ENCODE measurements at regions not wholly inside any gene's neighbourhood (a gene's known extent, or its start where the extent isn't known, plus 50 kb on each side); places are given as distances from the start of the nearest gene placed in this dataset.

DNA sequence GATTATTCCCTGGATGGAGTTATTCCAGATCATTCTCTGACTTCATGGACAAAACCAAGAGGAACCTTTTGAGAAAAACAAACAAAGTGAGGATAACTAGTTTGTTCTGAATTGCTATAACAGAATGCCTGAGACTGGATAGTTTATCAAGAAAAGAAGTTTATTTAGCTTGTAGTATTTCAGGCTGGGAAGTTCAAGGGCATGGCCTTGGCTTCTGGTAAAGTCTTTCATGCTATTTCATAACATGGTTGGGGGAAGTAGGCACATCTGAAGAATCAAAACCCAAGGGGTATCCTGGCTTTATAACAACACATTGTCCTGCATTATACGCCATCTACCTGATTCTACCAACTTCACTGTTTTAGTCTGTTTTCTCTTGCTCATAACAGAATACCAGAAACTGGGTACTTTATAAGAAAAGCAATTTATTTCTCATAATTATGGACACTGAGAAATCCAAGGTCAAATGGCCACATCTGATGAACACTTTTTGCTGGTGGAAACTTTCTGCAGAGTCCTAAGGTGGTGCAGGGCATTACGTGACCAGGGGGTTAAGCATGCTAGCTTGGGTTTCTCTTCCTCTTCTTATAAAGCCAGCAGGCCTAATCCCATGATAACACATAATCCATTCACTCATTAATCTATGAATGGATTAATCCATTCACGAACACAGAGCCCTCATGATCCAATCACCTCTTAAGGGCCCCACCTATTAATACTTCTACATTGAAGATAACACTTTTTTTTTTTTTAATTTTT is 186.1 kb upstream of the PRSS16 start:
- no peak for TF ChIP-seq POLR2A (IDR thresholded peaks at IDR 0.05; ENCODE audit: low read length)
- TF ChIP-seq EP300 (IDR thresholded peaks at IDR 0.05): no peak
- TF ChIP-seq CBX2 (IDR thresholded peaks at IDR 0.05; ENCODE audit: borderline replicate concordance, low read depth): no peak
- no peak for TF ChIP-seq FOSL2 (IDR thresholded peaks at IDR 0.05)
- no peak for TF ChIP-seq FOSL2 (CRISPR knock-in tag; IDR thresholded peaks at IDR 0.05)
- TF ChIP-seq BHLHE40 (IDR thresholded peaks at IDR 0.05; ENCODE audit: low read depth, low read length): no peak
- no peak for TF ChIP-seq CHD2 (IDR thresholded peaks at IDR 0.05; ENCODE audit: low read length, partially characterized antibody)
- TF ChIP-seq, protein P1, sequence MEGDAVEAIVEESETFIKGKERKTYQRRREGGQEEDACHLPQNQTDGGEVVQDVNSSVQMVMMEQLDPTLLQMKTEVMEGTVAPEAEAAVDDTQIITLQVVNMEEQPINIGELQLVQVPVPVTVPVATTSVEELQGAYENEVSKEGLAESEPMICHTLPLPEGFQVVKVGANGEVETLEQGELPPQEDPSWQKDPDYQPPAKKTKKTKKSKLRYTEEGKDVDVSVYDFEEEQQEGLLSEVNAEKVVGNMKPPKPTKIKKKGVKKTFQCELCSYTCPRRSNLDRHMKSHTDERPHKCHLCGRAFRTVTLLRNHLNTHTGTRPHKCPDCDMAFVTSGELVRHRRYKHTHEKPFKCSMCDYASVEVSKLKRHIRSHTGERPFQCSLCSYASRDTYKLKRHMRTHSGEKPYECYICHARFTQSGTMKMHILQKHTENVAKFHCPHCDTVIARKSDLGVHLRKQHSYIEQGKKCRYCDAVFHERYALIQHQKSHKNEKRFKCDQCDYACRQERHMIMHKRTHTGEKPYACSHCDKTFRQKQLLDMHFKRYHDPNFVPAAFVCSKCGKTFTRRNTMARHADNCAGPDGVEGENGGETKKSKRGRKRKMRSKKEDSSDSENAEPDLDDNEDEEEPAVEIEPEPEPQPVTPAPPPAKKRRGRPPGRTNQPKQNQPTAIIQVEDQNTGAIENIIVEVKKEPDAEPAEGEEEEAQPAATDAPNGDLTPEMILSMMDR (IDR thresholded peaks at IDR 0.05): no peak
- no peak for TF ChIP-seq RFX5 (IDR thresholded peaks at IDR 0.05)
- TF ChIP-seq TP53 (CRISPR knock-in tag; IDR thresholded peaks at IDR 0.05): no peak

All from A549 (cell line).